Stimulated activated CD4-positive, alpha-beta T cell treated with anti-CD3 and anti-CD28 coated beads, Interleukin-4, amount 100 ng/mL, for 24 hours (primary cell): ENCODE measurements at regions not wholly inside any gene's neighbourhood (a gene's known extent, or its start where the extent isn't known, plus 50 kb on each side); places are given as distances from the start of the nearest gene placed in this dataset.

ENCODE experiments used
- DNase-seq: peaks from one replicate; pipeline ENCODE4 v3.0.0-alpha.2; 2020

GRCh38 chr2:16716024-16716423 lies 50.4 kb upstream of the CYRIA start:
- no peak for DNase-seq
